B cell (primary cell): ENCODE measurements at regions not wholly inside any gene's neighbourhood (a gene's known extent, or its start where the extent isn't known, plus 50 kb on each side); places are given as distances from the start of the nearest gene placed in this dataset.

Source experiments
- ATAC-seq: fragments of 200-7000 bp; cut with Tn5 transposase; one replicate; pipeline ENCODE4 v1.10.0; 2021; ENCODE audit warnings: low read depth, mild to moderate bottlenecking, moderate number of reproducible peaks, moderate library complexity
- CTCF ChIA-PET: fragments of 350-600 bp; sonication (Branson Sonifier 250); formaldehyde crosslinking; loops from one replicate; lab custom pipeline; 2021; ENCODE audit warnings: antibody characterized with exemption, inconsistent platforms; lab: Charles Lee
- POLR2A ChIA-PET: fragments of 350-600 bp; sonication (Branson Sonifier 250); formaldehyde crosslinking; loops from one replicate; lab custom pipeline; 2021; ENCODE audit warnings: antibody characterized with exemption; lab: Charles Lee
- DNase-seq: peaks from one replicate; pipeline ENCODE4 v3.0.0; 2013
- H2AFZ ChIP-seq: 2 replicates; pipeline ENCODE4 v1.6.1; 2012; ENCODE audit warnings: mild to moderate bottlenecking, low read depth, low read length; ENCODE audit not compliant: insufficient read depth, poor library complexity, severe bottlenecking
- H3K27ac ChIP-seq, 2 donors: 1 replicate in 1 of 2; 2 replicates in 1 of 2; pipeline ENCODE4 v1.5.1; 2012 to 2013; ENCODE audit warnings: low read length in 2 of 2, mild to moderate bottlenecking in 2 of 2, moderate library complexity in 1 of 2
- H3K27me3 ChIP-seq, 4 experiments: fragments of 200-600 bp in 1 of 4; sonication (generic) in 1 of 4; replicated peaks in 1 of 4; 1 replicate in 2 of 4; 2 replicates in 2 of 4; pipeline versions ENCODE4 v1.6.1 to v1.7.0; 2013 to 2016; ENCODE audit warnings: low read length in 3 of 4, mild to moderate bottlenecking in 2 of 4, mixed read lengths in 1 of 4, moderate library complexity in 1 of 4; ENCODE audit not compliant: insufficient read depth in 4 of 4, control insufficient read depth in 3 of 4; ENCODE audit errors: control extremely low read depth in 1 of 4
- H3K36me3 ChIP-seq, 2 experiments: replicated peaks in 1 of 2; 1 replicate in 1 of 2; 2 replicates in 1 of 2; pipeline versions ENCODE4 v1.6.1 to v1.7.1; 2013; ENCODE audit warnings: low read length in 1 of 2; ENCODE audit not compliant: insufficient read depth in 2 of 2, control insufficient read depth in 1 of 2; ENCODE audit errors: control extremely low read depth in 1 of 2, extremely low read depth in 1 of 2
- H3K4me1 ChIP-seq, 2 donors: fragments of 200-600 bp in 1 of 2; sonication (generic) in 1 of 2; 1 replicate in 1 of 2; 2 replicates in 1 of 2; pipeline versions ENCODE4 v1.5.1 to v1.6.1; 2013 to 2017; ENCODE audit warnings: low read length in 2 of 2; ENCODE audit not compliant: control insufficient read depth in 2 of 2, insufficient read depth in 2 of 2
- H3K4me2 ChIP-seq: replicated peaks from 2 replicates; pipeline ENCODE3; 2012; ENCODE audit warnings: mild to moderate bottlenecking, low read depth, low read length; ENCODE audit not compliant: poor library complexity, severe bottlenecking
- H3K4me3 ChIP-seq, 5 experiments: fragments of 200-600 bp in 1 of 5; sonication (generic) in 1 of 5; 1 replicate in 3 of 5; 2 replicates in 2 of 5; pipeline versions ENCODE4 v1.5.1 to v1.7.0; 2011 to 2016; ENCODE audit warnings: low read length in 4 of 5, mild to moderate bottlenecking in 4 of 5, low read depth in 2 of 5, control low read depth in 1 of 5, moderate library complexity in 1 of 5; ENCODE audit not compliant: insufficient read depth in 1 of 5; ENCODE audit errors: control extremely low read depth in 1 of 5, extremely low read depth in 1 of 5
- H3K79me2 ChIP-seq: fragments of 200-600 bp; sonication (generic); one replicate; pipeline ENCODE4 v1.6.0; 2016; ENCODE audit warnings: low read length; ENCODE audit not compliant: control insufficient read depth, insufficient read depth
- H3K9ac ChIP-seq: fragments of 200-600 bp; sonication (generic); 2 replicates; pipeline ENCODE4 v1.6.1; 2017; ENCODE audit warnings: mild to moderate bottlenecking, low read length, moderate library complexity
- H3K9me3 ChIP-seq, 3 donors: one replicate each; pipeline versions ENCODE4 v1.6.1 to v1.7.1; 2013; ENCODE audit warnings: low read length in 2 of 3; ENCODE audit not compliant: control insufficient read depth in 2 of 3, insufficient read depth in 1 of 3; ENCODE audit errors: control extremely low read depth in 1 of 3
- H4K20me1 ChIP-seq: 2 replicates; pipeline ENCODE4 v1.6.0; 2012; ENCODE audit warnings: mild to moderate bottlenecking, low read length; ENCODE audit not compliant: insufficient read depth, control insufficient read depth, poor library complexity, severe bottlenecking
- H3K27ac Mint-ChIP-seq: one replicate; pipeline ENCODE4 v1.8.0; 2021; ENCODE audit warnings: mixed read lengths
- H3K27me3 Mint-ChIP-seq: one replicate; pipeline ENCODE4 v1.8.0; 2021; ENCODE audit warnings: mixed read lengths
- H3K4me1 Mint-ChIP-seq: one replicate; pipeline ENCODE4 v1.8.0; 2021; ENCODE audit warnings: mixed read lengths
- H3K4me3 Mint-ChIP-seq: one replicate; pipeline ENCODE4 v1.8.0; 2021; ENCODE audit warnings: mixed read lengths
- H3K9me3 Mint-ChIP-seq: one replicate; pipeline ENCODE4 v1.8.0; 2022; ENCODE audit warnings: mixed read lengths; ENCODE audit not compliant: insufficient read depth
- CTCF ChIP-seq: fragments of 200-600 bp; IDR thresholded peaks from one replicate; pipeline ENCODE4 v1.8.0; 2022; ENCODE audit warnings: antibody characterized with exemption, mild to moderate bottlenecking
- EZH2 ChIP-seq: IDR thresholded peaks from 2 replicates; pipeline ENCODE4 v1.6.1; 2012; ENCODE audit warnings: borderline replicate concordance, low read depth, mild to moderate bottlenecking, moderate library complexity, low read length; ENCODE audit not compliant: insufficient read depth, poor library complexity, severe bottlenecking
- WGBS: methylation state at CpG from one replicate; pipeline ENCODE4 v1.1.5; 2013; ENCODE audit warnings: missing lambda C conversion rate; ENCODE audit not compliant: insufficient coverage; 5-methylcytosine and 5-hydroxymethylcytosine counted together
- intact Hi-C: fragments of 100-400 bp; cut with micrococcal nuclease; formaldehyde crosslinking; loops from one replicate; pipeline ENCODE4 v1.10.0; 2022

DNA sequence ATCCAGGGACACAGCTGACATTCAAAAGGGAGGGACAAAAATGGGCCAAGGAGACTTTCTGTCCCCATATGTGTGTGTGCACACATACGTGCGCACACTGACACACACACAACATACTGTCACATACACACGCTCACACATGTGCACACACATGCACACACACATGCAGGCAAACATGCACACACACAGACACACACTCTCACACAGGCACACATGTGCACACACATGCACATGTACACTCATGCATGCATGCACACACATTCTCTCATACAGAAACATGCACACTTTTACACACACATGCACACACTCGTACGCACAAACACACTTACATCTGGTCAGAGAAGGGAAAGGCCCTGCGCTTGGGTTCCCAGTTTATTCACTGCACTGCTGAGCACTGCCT, 155.1 kb upstream of the MKI67 start:
- ATAC-seq: no peak
- no peak overlapping the region for H3K4me3 Mint-ChIP-seq
- ChIA-PET CTCF (no interaction called here), POLR2A (no interaction called here)
- no peak overlapping the region for H3K4me2 ChIP-seq
- no peak overlapping the region for H2AFZ ChIP-seq
- H3K36me3 ChIP-seq: no peaks in the 10 kb centered on the region
- 81% methylated on average over 6 of the region's 6 CpGs for WGBS
- intact Hi-C loops: no loop called here
- H3K79me2 ChIP-seq: no peaks in the 10 kb centered on the region
- H3K9me3 Mint-ChIP-seq: no peaks in the 10 kb centered on the region
- H3K4me1 ChIP-seq: no peaks in the 10 kb centered on the region
- DNase-seq: no peak
- TF ChIP-seq EZH2 (no peak), CTCF (no peak)
- H4K20me1 ChIP-seq: no peaks in the 10 kb centered on the region
- peaks cover 0 to 11% (median 1%) of the 10 kb centered on the region in 4 experiments for H3K27me3 ChIP-seq
- peaks cover 0 to 1% (median 0%) of the 10 kb centered on the region in 3 donors for H3K9me3 ChIP-seq
- H3K27ac Mint-ChIP-seq: no peak overlapping the region
- H3K27ac ChIP-seq: no peak overlapping the region
- H3K4me1 Mint-ChIP-seq: no peaks in the 10 kb centered on the region
- H3K27me3 Mint-ChIP-seq: peaks cover 44% of the 10 kb centered on the region
- H3K4me3 ChIP-seq: no peak overlapping the region
- no peak overlapping the region for H3K9ac ChIP-seq

GRCh38 chr10:128281861-128282260, 155.6 kb upstream of the MKI67 start:
- Mint-ChIP-seq H3K27me3 (peaks cover 39% of the 10 kb centered on the region), H3K27ac (no peak overlapping the region), H3K4me1 (no peaks in the 10 kb centered on the region), H3K4me3 (no peak overlapping the region), H3K9me3 (no peaks in the 10 kb centered on the region)
- ChIA-PET CTCF (no interaction called here), POLR2A (no interaction called here)
- 97% methylated on average over 10 of the region's 14 CpGs for WGBS
- peaks cover 0 to 12% (median 1%) of the 10 kb centered on the region in 4 experiments for H3K27me3 ChIP-seq
- H3K9ac ChIP-seq: no peak overlapping the region
- H3K4me3 ChIP-seq: no peak overlapping the region
- H3K4me1 ChIP-seq: no peaks in the 10 kb centered on the region
- intact Hi-C loops: no loop called here
- no peak for DNase-seq
- no peak overlapping the region for H3K27ac ChIP-seq
- no peak overlapping the region for H2AFZ ChIP-seq
- H3K9me3 ChIP-seq: peaks cover 0 to 3% (median 0%) of the 10 kb centered on the region in 3 donors
- H3K79me2 ChIP-seq: no peaks in the 10 kb centered on the region
- H3K4me2 ChIP-seq: no peak overlapping the region
- ATAC-seq: no peak
- no peak for TF ChIP-seq CTCF
- no peak for TF ChIP-seq EZH2
- H3K36me3 ChIP-seq: no peaks in the 10 kb centered on the region
- H4K20me1 ChIP-seq: no peaks in the 10 kb centered on the region
